GM12892 (cell line): ENCODE measurements at regions not wholly inside any gene's neighbourhood (a gene's known extent, or its start where the extent isn't known, plus 50 kb on each side); places are given as distances from the start of the nearest gene placed in this dataset.

Experiments used
- POLR2A ChIP-seq: IDR thresholded peaks from 2 replicates; pipeline ENCODE4 v1.6.1; 2011; ENCODE audit warnings: low read depth, low read length, control low read depth
- POLR2AphosphoS5 ChIP-seq: IDR thresholded peaks from 2 replicates; pipeline ENCODE4 v1.6.1; 2011; ENCODE audit warnings: low read depth, low read length, control low read depth
- TAF1 ChIP-seq: IDR thresholded peaks from 2 replicates; pipeline ENCODE4 v1.6.1; 2011; ENCODE audit warnings: low read depth, mild to moderate bottlenecking, control low read depth, low read length, borderline replicate concordance

DNA sequence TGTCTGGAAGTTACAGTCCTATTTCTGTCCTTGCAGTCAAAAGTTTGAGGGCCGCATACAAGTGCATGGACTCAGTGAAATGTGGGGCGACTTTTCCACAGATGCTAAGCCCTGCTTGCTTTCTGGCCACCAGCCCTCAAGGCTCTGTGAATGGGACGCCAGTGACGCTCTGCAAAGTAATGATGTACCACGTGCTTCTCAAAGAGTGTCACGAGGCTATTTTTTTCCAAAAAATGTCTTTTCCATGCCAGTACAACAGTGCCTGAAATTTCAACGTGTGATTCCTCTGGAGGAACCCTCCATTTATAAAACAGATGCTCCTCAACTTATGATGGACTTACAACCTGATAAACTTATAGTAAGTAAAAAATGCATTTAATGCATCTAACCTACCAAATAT, 281.8 kb upstream of the CRBN start:
- TF ChIP-seq POLR2A (no peak), POLR2AphosphoS5 (no peak), TAF1 (no peak)
